Thyroid gland (tissue), 4 donors: ENCODE measurements at regions not wholly inside any gene's neighbourhood (a gene's known extent, or its start where the extent isn't known, plus 50 kb on each side); places are given as distances from the start of the nearest gene placed in this dataset.

ENCODE experiments used
- CTCF ChIP-seq, 6 experiments: fragments of 200-600 bp in 3 of 6; fragments of 450-650 bp in 3 of 6; sonication (generic) in 3 of 6; IDR thresholded peaks; one replicate each; pipeline ENCODE4 v1.5.1; 2016 to 2019; ENCODE audit warnings: antibody characterized with exemption in 6 of 6, mild to moderate bottlenecking in 2 of 6, inconsistent platforms in 1 of 6, moderate library complexity in 1 of 6
- POLR2A ChIP-seq, 2 donors: fragments of 450-650 bp; IDR thresholded peaks; one replicate each; pipeline ENCODE4 v1.6.1; 2017; ENCODE audit warnings: antibody characterized with exemption in 2 of 2, mild to moderate bottlenecking in 2 of 2, moderate library complexity in 1 of 2

- no peak for TF ChIP-seq CTCF (IDR thresholded peaks at IDR 0.05)
- TF ChIP-seq POLR2A (IDR thresholded peaks at IDR 0.05), result no peak
Observed at GRCh38 chr6:1076531-1077459, 235.1 kb upstream of the FOXQ1 start.
